Renal cortical epithelial cell (primary cell): ENCODE measurements at regions not wholly inside any gene's neighbourhood (a gene's known extent, or its start where the extent isn't known, plus 50 kb on each side); places are given as distances from the start of the nearest gene placed in this dataset.
A peak's percentile ranks its signal among the peaks of the same experiment; 100 is the strongest.
"Not testable (repeated sequence)": the region's sequence is repeated elsewhere in the genome, so short reads cannot be mapped to it uniquely, and the experiment has no call there.

ENCODE experiments used
- DNase-seq: peaks from one replicate; pipeline ENCODE4 v3.0.0-alpha.2; 2011; ENCODE audit warnings: low read depth

GRCh38 chrX:143455046-143455445, 62.2 kb downstream of the SPANXN3 start:
- DNase-seq: peak; percentile 22

GRCh38 chrX:143437439-143437838, 79.8 kb downstream of the SPANXN3 start:
- peak; percentile 33 for DNase-seq

GRCh38 chrX:143435916-143436315, 81.4 kb downstream of the SPANXN3 start:
- no peak for DNase-seq

- peak; percentile 54 for DNase-seq
Observed at GRCh38 chrX:143429811-143430210, 87.5 kb downstream of the SPANXN3 start.

DNA sequence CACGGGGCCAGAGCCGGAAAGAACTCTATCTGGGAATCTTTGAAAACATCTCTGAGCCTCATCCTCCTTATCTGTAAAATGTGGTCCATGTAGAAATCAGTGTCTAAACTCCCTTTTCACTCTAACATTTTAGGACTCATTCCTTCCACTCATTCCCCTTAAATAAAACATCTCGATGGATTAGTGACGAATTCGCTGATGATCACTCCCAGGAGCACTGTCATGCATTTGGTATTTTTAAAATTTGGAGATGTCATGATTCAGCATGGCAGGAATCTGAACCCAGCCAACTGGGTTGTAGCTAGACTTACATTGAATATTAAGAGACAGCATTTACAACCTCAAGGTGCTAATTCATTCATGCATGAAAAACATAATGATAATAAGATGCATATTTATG, 88.1 kb downstream of the SPANXN3 start:
- DNase-seq: peak; percentile 64

DNA sequence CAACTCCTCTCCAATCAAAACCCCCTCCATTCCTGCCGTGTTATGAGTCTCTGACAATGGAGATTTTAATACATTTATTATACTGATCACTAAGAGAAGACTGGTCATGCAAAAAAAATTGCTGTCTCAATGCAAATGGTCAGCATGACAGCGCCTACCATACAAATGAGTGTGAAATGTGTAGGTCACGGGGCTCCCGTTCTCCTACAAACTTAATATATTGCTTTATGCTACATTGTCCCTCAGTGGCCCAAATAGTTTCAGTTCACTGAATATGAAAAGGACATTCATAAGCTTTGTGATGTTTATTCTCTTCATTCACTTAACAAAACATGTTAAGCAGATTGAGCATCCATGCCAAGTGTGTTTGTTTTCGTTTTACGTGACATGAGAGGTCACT, 116.1 kb downstream of the SPANXN3 start:
- DNase-seq: no peak

DNA sequence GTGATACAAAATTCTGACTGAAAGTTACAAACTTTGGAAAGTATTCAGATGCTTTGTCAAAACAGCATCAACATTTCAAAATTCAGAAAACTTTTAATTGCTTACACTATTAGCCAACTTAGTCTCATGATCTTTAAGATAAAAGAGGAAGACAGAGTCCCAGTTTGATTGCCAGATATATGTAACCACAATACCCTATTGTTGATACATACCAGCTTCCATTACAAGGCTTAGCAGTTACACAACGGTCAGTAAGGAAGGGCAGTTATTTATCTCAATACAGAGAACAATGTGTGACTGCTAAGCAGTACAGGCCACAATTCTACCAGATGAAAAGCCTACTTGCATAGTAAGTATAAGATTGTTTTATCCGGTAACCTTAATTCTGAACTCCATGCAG, 138.4 kb downstream of the SPANXN3 start:
- no peak for DNase-seq

DNA sequence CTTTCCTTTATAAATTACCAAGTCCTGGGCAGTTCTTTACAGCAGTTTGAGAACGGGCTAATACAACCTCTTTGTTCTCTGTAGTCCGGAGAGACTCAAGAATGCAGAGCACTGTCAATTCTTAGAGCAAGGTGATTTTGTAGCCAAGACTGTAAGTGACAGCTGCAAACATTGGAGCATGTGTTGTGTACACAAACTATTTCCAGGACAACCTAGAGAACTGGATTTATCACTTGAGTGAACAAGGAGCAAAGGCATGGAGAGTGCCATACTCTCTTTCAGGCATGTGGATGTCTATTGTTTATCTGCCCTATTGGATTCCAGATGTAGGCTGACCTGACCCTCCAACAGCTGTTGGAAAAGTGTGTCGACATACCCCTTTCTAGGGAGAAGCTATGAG, 153.9 kb downstream of the SPANXN3 start:
- peak; percentile 67 for DNase-seq

DNA sequence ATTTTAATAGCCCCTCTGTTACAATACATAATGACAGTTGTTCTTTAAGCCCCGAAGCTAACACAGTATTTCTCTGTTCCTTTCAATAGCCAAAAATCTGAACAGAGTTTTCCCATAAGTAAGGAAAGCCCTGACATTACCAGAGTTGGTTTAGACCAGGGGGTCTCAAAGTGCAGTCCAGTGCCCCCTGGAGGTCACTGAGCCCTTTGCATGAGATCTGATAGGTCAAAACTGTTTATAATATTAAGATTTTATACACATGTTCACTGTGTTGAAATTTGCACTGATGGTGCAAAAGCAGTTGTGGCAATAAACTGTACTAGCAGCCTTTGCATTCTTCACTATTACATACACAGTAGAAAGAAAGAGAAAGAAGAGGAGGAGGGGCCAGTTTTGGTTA, 177.1 kb downstream of the SPANXN3 start:
- DNase-seq: no peak

GRCh38 chrX:143336261-143336660, 181.0 kb downstream of the SPANXN3 start:
- no peak for DNase-seq

DNA sequence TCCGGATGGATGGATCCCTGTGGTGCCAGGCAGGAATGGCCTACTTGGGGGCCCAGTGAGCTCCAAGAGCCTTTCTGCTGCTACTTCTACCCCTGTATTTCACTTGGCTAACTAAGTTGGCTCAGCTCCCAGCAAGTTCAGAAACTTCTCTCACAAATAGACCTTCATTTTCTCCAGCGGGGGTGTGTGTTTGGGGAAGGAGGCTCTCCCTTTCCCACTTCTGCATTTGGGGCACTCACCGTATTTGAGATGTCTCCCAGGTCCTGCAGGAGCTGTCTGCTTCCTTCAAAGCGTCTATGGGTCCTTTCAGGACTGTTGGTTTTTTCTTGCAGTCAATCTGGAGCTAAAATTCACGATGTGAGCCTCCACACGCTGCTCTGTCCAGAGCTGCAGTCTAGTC, 197.7 kb downstream of the SPANXN3 start:
- no peak for DNase-seq

GRCh38 chrX:143318857-143319256, 198.4 kb downstream of the SPANXN3 start:
- not testable (repeated sequence) for DNase-seq

GRCh38 chrX:143306991-143307937, 210.0 kb downstream of the SPANXN3 start:
- DNase-seq: peak; percentile 0

DNA sequence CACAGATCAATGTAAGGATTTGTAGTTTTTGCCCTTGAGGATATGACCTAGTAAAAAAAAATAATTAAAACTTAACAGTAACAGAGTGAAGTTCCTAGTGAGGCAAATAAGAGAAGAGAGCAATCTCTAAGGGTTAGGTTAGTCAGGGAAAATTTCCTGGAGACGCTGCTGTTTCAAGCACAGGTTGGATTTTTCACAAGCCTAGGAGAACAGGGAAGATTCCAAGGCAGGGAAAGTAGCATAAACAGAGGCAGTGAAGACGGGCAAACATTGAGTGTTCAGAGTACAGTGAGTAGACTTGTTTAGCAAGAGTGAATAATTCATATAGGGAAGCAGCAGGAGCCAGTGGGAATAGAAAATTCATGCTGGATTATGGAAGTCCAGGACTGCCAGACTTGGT, 212.8 kb downstream of the SPANXN3 start:
- no peak for DNase-seq

DNA sequence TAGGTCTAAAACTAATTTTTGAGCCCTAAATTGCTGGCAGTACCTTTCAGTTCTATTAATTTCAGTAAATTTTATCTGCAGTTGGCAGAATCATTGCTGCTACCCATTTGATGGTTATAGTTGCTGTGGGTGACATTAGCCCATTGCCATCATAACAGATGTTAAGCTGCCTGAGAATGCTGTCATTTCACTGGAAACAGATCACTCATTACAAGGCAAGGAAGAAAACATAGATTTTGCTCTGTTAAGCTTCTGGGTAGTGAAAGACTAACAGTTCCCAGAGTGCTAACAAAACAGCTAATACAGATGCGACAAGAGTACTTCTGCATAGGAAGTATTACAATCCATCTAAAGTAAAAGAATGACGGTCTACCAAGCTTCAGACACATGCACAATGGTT, 213.2 kb downstream of the SPANXN3 start:
- no peak for DNase-seq

DNA sequence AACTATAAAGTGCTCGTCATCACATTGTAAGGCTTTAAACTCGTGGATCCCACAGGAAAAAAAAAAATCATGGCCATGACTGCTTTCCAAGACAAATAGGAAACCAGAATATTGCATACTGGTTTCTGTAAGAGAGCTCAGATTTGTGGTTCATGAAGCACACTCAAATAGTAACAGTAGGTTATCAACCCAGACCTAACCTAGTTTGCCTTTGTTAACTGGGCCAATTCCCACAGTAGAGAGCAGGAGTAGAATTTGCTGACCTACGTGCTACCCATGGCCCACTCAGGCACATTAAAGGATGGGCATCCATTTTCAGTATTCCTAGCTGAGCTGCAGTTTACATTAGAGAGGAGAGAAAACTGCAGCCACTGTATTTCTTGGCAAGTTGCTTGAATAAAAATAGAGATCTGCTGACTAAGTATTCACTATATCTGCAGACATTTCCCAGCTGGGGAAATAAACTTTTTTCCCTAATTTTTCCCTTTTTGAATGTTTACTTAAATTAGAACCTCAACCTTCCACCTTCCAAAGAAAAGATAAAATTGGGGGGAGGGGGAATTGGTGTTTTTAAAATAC, 218.5 kb downstream of the SPANXN3 start:
- no peak for DNase-seq

DNA sequence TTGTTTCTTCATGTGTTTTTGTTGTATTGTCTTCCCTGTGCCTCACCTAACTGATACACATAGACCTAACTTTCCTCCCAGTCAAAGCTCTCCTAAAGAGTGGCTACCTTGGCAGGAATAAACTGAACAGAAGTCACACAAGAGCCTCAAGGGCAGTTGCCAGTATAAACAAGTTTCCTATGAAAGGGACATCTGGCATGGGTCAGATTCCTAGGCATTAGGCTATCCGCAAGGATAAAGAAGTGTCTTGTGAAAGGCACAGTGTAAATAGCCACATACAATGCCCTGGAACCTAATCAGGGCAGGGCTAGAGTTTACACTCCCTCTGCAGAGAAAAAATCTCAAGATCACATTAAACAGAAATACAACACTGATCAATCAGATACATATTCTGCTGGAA, 220.8 kb downstream of the SPANXN3 start:
- DNase-seq: no peak

DNA sequence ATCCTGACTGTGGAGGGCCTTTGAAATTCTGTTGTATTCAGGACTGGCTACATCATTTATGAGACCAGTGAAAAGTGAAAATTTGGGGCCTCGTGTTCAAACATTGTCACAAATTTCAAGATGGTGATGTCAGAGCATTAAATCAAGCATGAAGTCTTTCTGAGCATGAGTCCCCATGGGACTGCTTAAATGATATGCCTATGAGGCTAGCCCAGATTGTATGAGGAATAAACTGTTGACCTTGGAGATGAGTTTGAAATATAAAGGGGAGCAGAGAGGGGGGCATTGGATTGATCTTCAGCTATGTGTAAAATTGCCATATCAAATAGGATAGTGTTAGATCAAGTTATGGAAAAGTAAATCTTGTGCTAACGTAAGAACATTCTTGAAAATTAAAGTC, 230.0 kb downstream of the SPANXN3 start:
- DNase-seq: no peak

- DNase-seq: no peak
Observed at GRCh38 chrX:143270317-143270716, 244.6 kb downstream of the SPANXN4 start.

- not testable (repeated sequence) for DNase-seq
Observed at GRCh38 chrX:143244593-143244992, 218.9 kb downstream of the SPANXN4 start.

GRCh38 chrX:143240658-143241057, 214.9 kb downstream of the SPANXN4 start:
- no peak for DNase-seq

GRCh38 chrX:143231492-143231891, 205.8 kb downstream of the SPANXN4 start:
- peak; percentile 12 for DNase-seq

DNA sequence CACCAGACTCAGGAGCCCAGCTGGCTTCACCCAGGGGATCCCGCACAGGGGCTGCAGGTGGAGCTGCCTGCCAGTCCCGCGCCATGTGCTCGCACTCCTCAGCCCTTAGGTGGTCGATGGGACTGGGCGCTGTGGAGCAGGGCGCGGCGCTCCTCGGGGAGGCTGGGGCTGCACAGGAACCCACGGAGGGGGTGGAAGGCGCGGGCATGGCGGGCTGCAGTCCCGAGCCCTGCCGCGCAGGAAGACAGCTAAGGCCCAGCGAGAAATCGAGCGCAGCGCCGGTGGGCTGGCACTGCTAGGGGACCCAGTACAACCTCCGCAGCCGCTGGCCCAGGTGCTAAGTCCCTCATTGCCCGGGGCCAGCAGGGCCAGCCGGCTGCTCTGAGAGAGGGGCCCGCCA, 202.9 kb downstream of the SPANXN4 start:
- DNase-seq: not testable (repeated sequence)
